ENCODE measurements at regions not wholly inside any gene's neighbourhood (a gene's known extent, or its start where the extent isn't known, plus 50 kb on each side); places are given as distances from the start of the nearest gene placed in this dataset.

DNA sequence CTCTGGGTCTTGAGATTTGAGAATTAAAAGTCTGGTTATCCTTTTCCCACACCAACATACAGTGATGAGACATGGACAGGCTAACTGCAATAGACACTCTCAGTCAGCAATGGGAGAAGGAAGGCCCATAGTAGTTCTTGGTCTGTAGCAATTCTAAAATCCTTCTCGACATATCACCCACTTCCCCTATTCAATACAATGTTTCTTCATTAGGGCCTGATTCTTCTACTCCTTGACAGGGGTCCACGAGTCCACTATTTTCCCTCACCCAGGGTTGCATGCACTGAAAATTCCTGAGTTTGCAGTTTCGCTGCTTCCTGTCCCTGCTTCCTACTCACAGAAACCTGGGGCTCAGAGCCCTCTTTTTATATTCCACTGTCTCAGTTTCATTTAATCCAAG, 402.8 kb downstream of the MAT2B start:
- TF ChIP-seq, protein P1, sequence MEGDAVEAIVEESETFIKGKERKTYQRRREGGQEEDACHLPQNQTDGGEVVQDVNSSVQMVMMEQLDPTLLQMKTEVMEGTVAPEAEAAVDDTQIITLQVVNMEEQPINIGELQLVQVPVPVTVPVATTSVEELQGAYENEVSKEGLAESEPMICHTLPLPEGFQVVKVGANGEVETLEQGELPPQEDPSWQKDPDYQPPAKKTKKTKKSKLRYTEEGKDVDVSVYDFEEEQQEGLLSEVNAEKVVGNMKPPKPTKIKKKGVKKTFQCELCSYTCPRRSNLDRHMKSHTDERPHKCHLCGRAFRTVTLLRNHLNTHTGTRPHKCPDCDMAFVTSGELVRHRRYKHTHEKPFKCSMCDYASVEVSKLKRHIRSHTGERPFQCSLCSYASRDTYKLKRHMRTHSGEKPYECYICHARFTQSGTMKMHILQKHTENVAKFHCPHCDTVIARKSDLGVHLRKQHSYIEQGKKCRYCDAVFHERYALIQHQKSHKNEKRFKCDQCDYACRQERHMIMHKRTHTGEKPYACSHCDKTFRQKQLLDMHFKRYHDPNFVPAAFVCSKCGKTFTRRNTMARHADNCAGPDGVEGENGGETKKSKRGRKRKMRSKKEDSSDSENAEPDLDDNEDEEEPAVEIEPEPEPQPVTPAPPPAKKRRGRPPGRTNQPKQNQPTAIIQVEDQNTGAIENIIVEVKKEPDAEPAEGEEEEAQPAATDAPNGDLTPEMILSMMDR (IDR thresholded peaks at IDR 0.05; ENCODE audit: insufficient read depth, low read length, poor library complexity, severe bottlenecking) = no peak
- no peak for TF ChIP-seq EZH2phosphoT487 (conservative IDR thresholded peaks at IDR 0.05; ENCODE audit: low read length)

All from SU-DHL-6 (cell line).